ENCODE measurements at regions not wholly inside any gene's neighbourhood (a gene's known extent, or its start where the extent isn't known, plus 50 kb on each side); places are given as distances from the start of the nearest gene placed in this dataset.

GRCh38 chr12:115885040-115885690, 392.3 kb downstream of the MED13L start:
- TF ChIP-seq CTCF (IDR thresholded peaks at IDR 0.05): no peak
- H3K36me3 ChIP-seq: no peaks in the 10 kb centered on the region
- peaks cover 49% of the 10 kb centered on the region for H3K27me3 ChIP-seq
- no peak overlapping the region for H3K27ac ChIP-seq
- no peak overlapping the region for H3K4me3 ChIP-seq (ENCODE audit: low read depth in 1 of 2, low read length in 1 of 2)
- no peaks in the 10 kb centered on the region for H3K9me3 ChIP-seq
- no peaks in the 10 kb centered on the region for H3K4me1 ChIP-seq (ENCODE audit: control insufficient read depth in 1 of 2, insufficient read depth in 1 of 2, low read depth in 1 of 2, low read length in 1 of 2)

- no peaks in the 10 kb centered on the region for H3K36me3 ChIP-seq
- no peak overlapping the region for H3K27ac ChIP-seq
- no peaks in the 10 kb centered on the region for H3K4me1 ChIP-seq (ENCODE audit: control insufficient read depth in 1 of 2, insufficient read depth in 1 of 2, low read depth in 1 of 2, low read length in 1 of 2)
- no peaks in the 10 kb centered on the region for H3K9me3 ChIP-seq
- TF ChIP-seq CTCF (IDR thresholded peaks at IDR 0.05): no peak
- no peak overlapping the region for H3K4me3 ChIP-seq (ENCODE audit: low read depth in 1 of 2, low read length in 1 of 2)
- H3K27me3 ChIP-seq: peaks cover 65% of the 10 kb centered on the region
Measured at GRCh38 chr12:115882936-115883335, 394.6 kb downstream of the MED13L start.

- H3K4me3 ChIP-seq (ENCODE audit: low read depth in 1 of 2, low read length in 1 of 2): no peak overlapping the region
Measured at GRCh38 chr12:115880238-115880637, 397.3 kb downstream of the MED13L start.

GRCh38 chr12:115879354-115879753, 398.1 kb downstream of the MED13L start:
- no peak overlapping the region for H3K4me3 ChIP-seq (ENCODE audit: low read depth in 1 of 2, low read length in 1 of 2)
- no peak for TF ChIP-seq CTCF (IDR thresholded peaks at IDR 0.05)

More at GRCh38 chr12:115880238-115880637, 397.3 kb downstream of the MED13L start:
- H3K9me3 ChIP-seq: no peaks in the 10 kb centered on the region
- no peaks in the 10 kb centered on the region for H3K4me1 ChIP-seq (ENCODE audit: control insufficient read depth in 1 of 2, insufficient read depth in 1 of 2, low read depth in 1 of 2, low read length in 1 of 2)
- TF ChIP-seq CTCF (IDR thresholded peaks at IDR 0.05): no peak
- no peak overlapping the region for H3K27ac ChIP-seq
- H3K36me3 ChIP-seq: no peaks in the 10 kb centered on the region
- peaks cover 59% of the 10 kb centered on the region for H3K27me3 ChIP-seq

GRCh38 chr12:115873451-115874082, 403.9 kb downstream of the MED13L start:
- no peaks in the 10 kb centered on the region for H3K9me3 ChIP-seq
- no peak overlapping the region for H3K27ac ChIP-seq
- TF ChIP-seq CTCF (IDR thresholded peaks at IDR 0.05): no peak
- H3K36me3 ChIP-seq: no peaks in the 10 kb centered on the region
- H3K4me3 ChIP-seq (ENCODE audit: low read depth in 1 of 2, low read length in 1 of 2): no peak overlapping the region
- H3K27me3 ChIP-seq: peaks cover 30% of the 10 kb centered on the region
- H3K4me1 ChIP-seq (ENCODE audit: control insufficient read depth in 1 of 2, insufficient read depth in 1 of 2, low read depth in 1 of 2, low read length in 1 of 2): no peaks in the 10 kb centered on the region

More at GRCh38 chr12:115879354-115879753, 398.1 kb downstream of the MED13L start:
- no peak overlapping the region for H3K27ac ChIP-seq
- H3K36me3 ChIP-seq: no peaks in the 10 kb centered on the region
- peaks cover 60% of the 10 kb centered on the region for H3K27me3 ChIP-seq
- no peaks in the 10 kb centered on the region for H3K9me3 ChIP-seq
- H3K4me1 ChIP-seq (ENCODE audit: control insufficient read depth in 1 of 2, insufficient read depth in 1 of 2, low read depth in 1 of 2, low read length in 1 of 2): no peaks in the 10 kb centered on the region
